ENCODE measurements at regions not wholly inside any gene's neighbourhood (a gene's known extent, or its start where the extent isn't known, plus 50 kb on each side); places are given as distances from the start of the nearest gene placed in this dataset.

- TF ChIP-seq GATA2 (IDR thresholded peaks at IDR 0.05; ENCODE audit: low read depth, low read length) (no peak), GATA3 (IDR thresholded peaks at IDR 0.05; ENCODE audit: low read depth, low read length) (no peak)
Observed at GRCh38 chr16:9199751-9200150, 108.3 kb downstream of the HAPSTR1 start.

Measured in SH-SY5Y (cell line).